Keratinocyte (primary cell): ENCODE measurements at regions not wholly inside any gene's neighbourhood (a gene's known extent, or its start where the extent isn't known, plus 50 kb on each side); places are given as distances from the start of the nearest gene placed in this dataset.
A peak's percentile ranks its signal among the peaks of the same experiment; 100 is the strongest.

Experiments
- DNase-seq: peaks from one replicate; pipeline ENCODE4 v3.0.0-alpha.2; 2011; ENCODE audit warnings: low read depth, missing footprints, low spot score
- FAIRE-seq: peaks from 2 replicates; lab custom pipeline; 2011; peaks lifted over from hg19 to GRCh38; lab: Jason Lieb, UNC
- H2AFZ ChIP-seq: 2 replicates; pipeline ENCODE4 v1.6.0; 2012; ENCODE audit warnings: low read length, control low read depth, inconsistent platforms; ENCODE audit not compliant: control insufficient read depth
- H3K27ac ChIP-seq: 2 replicates; pipeline ENCODE4 v1.5.1; 2011; ENCODE audit warnings: low read length; ENCODE audit not compliant: control insufficient read depth, insufficient read depth
- H3K27me3 ChIP-seq: 3 replicates; pipeline ENCODE4 v1.6.0; 2011; ENCODE audit warnings: low read length; ENCODE audit not compliant: control insufficient read depth, insufficient read depth; ENCODE audit errors: extremely low read depth
- H3K36me3 ChIP-seq, 2 experiments: 2 replicates in 1 of 2; 3 replicates in 1 of 2; pipeline ENCODE4 v1.5.1; 2011; ENCODE audit warnings: low read length in 2 of 2, mild to moderate bottlenecking in 1 of 2; ENCODE audit not compliant: control insufficient read depth in 2 of 2, insufficient read depth in 2 of 2; ENCODE audit errors: extremely low read depth in 1 of 2
- H3K4me1 ChIP-seq: 3 replicates; pipeline ENCODE4 v1.5.1; 2011; ENCODE audit warnings: low read length; ENCODE audit not compliant: control insufficient read depth, insufficient read depth; ENCODE audit errors: extremely low read depth
- H3K4me2 ChIP-seq: 3 replicates; pipeline ENCODE4 v1.6.0; 2011; ENCODE audit warnings: low read depth, low read length; ENCODE audit not compliant: control insufficient read depth, insufficient read depth; ENCODE audit errors: extremely low read depth
- H3K4me3 ChIP-seq, 3 experiments: fragments of 200-600 bp in 1 of 3; sonication (generic) in 1 of 3; 2 replicates in 2 of 3; 3 replicates in 1 of 3; pipeline ENCODE4 v1.5.1; 2011 to 2016; ENCODE audit warnings: low read length in 3 of 3, mild to moderate bottlenecking in 3 of 3, control low read depth in 2 of 3, inconsistent platforms in 1 of 3, low read depth in 1 of 3, mixed read lengths in 1 of 3, mixed run types in 1 of 3, moderate library complexity in 1 of 3; ENCODE audit not compliant: control insufficient read depth in 2 of 3, insufficient read depth in 2 of 3; ENCODE audit errors: extremely low read depth in 1 of 3
- H3K79me2 ChIP-seq: 2 replicates; pipeline ENCODE4 v1.6.0; 2012; ENCODE audit warnings: low read length; ENCODE audit not compliant: control insufficient read depth, insufficient read depth
- H3K9ac ChIP-seq: 3 replicates; pipeline ENCODE4 v1.6.0; 2011; ENCODE audit warnings: low read length; ENCODE audit not compliant: control insufficient read depth, insufficient read depth; ENCODE audit errors: extremely low read depth
- H3K9me1 ChIP-seq: 3 replicates; pipeline ENCODE4 v1.6.0; 2011; ENCODE audit warnings: low read length; ENCODE audit not compliant: control insufficient read depth, insufficient read depth; ENCODE audit errors: extremely low read depth
- H3K9me3 ChIP-seq: 2 replicates; pipeline ENCODE4 v1.5.1; 2012; ENCODE audit warnings: low read depth, low read length; ENCODE audit not compliant: control insufficient read depth
- H4K20me1 ChIP-seq: 3 replicates; pipeline ENCODE4 v1.6.0; 2011; ENCODE audit warnings: low read length; ENCODE audit not compliant: control insufficient read depth, insufficient read depth; ENCODE audit errors: extremely low read depth
- EZH2 ChIP-seq: IDR thresholded peaks from one replicate; pipeline ENCODE4 v1.6.1; 2012; ENCODE audit warnings: inconsistent platforms, mild to moderate bottlenecking, low read length, moderate library complexity
- dilution Hi-C: fragments of 300-500 bp; cut with MboI; formaldehyde crosslinking; loops from one replicate; pipeline ENCODE4 v1.7.0; 2020; ENCODE audit warnings: low sequenced_read_pairs; ENCODE audit not compliant: extremely low pct_ligation_motif_present
- TF ChIP-seq, protein P1 (sequence below), 3 experiments: IDR thresholded peaks in 1 of 3; conservative IDR thresholded peaks in 1 of 3; optimal IDR thresholded peaks in 1 of 3; 2 replicates in 2 of 3; 3 replicates in 1 of 3; pipeline versions ENCODE3 to v1.5.1; 2011; ENCODE audit warnings: low read length in 3 of 3, mild to moderate bottlenecking in 3 of 3, moderate library complexity in 2 of 3, control low read depth in 1 of 3, inconsistent platforms in 1 of 3; ENCODE audit not compliant: insufficient read depth in 2 of 3; ENCODE audit errors: extremely low read depth in 1 of 3

DNA sequence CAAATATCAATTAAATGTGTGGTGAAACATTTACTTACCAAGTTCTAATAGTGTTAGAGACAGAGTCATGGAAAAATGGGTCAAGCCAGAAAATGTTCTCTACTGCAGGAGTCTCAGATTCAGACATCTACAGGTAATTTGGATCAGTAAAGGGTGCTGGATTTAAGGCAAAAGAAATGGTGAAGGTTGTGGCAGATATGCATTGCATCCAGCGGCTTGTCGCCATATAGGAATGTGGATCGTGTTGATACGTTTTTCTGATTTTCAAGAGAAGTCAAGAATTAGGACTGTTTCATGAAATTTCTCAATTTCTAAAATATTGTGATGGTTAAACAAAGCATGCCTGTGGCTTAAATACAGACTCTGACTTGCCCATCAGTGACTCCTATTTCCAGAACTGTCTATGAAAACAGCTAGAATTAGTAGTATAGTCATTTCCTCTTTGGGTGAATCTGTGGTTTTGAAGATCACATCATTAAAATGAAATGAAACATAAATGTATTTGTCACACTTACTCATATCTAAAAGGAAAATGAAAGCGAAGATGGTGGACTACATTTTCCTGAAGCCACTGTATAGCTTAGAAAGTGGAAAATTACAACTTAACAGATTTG lies 110.1 kb upstream of the VEGFC start:
- H2AFZ ChIP-seq: peak overlapping the region; percentile 21
- DNase-seq (peak; percentile 60), FAIRE-seq (peak; percentile 86)
- H3K9me3 ChIP-seq: no peaks in the 10 kb centered on the region
- H3K27me3 ChIP-seq: no peaks in the 10 kb centered on the region
- H3K4me2 ChIP-seq: peak overlapping the region; percentile 70
- peaks cover 26% of the 10 kb centered on the region for H3K4me1 ChIP-seq
- H3K79me2 ChIP-seq: no peaks in the 10 kb centered on the region
- H3K9me1 ChIP-seq: no peaks in the 10 kb centered on the region
- H3K4me3 ChIP-seq: peak overlapping the region in 2 of 3 experiments; percentile 13 to 26
- H3K9ac ChIP-seq: no peak overlapping the region
- TF ChIP-seq, protein P1, sequence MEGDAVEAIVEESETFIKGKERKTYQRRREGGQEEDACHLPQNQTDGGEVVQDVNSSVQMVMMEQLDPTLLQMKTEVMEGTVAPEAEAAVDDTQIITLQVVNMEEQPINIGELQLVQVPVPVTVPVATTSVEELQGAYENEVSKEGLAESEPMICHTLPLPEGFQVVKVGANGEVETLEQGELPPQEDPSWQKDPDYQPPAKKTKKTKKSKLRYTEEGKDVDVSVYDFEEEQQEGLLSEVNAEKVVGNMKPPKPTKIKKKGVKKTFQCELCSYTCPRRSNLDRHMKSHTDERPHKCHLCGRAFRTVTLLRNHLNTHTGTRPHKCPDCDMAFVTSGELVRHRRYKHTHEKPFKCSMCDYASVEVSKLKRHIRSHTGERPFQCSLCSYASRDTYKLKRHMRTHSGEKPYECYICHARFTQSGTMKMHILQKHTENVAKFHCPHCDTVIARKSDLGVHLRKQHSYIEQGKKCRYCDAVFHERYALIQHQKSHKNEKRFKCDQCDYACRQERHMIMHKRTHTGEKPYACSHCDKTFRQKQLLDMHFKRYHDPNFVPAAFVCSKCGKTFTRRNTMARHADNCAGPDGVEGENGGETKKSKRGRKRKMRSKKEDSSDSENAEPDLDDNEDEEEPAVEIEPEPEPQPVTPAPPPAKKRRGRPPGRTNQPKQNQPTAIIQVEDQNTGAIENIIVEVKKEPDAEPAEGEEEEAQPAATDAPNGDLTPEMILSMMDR (optimal IDR thresholded peaks at IDR 0.05 in 1 of 3, IDR thresholded peaks at IDR 0.05 in 1 of 3, conservative IDR thresholded peaks at IDR 0.05 in 1 of 3; ENCODE audit: extremely low read depth in 1 of 3, insufficient read depth in 2 of 3, low read length in 3 of 3): no peak
- TF ChIP-seq EZH2: no peak
- dilution Hi-C loops: no loop called here
- H3K36me3 ChIP-seq: peaks cover 0 to 3% of the 10 kb centered on the region in 2 experiments
- no peaks in the 10 kb centered on the region for H4K20me1 ChIP-seq
- H3K27ac ChIP-seq: peak overlapping the region; percentile 77

- FAIRE-seq (peak; percentile 53), DNase-seq (no peak)
- H3K36me3 ChIP-seq: peaks cover 0 to 3% of the 10 kb centered on the region in 2 experiments
- H3K4me3 ChIP-seq: no peak overlapping the region
- H4K20me1 ChIP-seq: no peaks in the 10 kb centered on the region
- H3K4me2 ChIP-seq: no peak overlapping the region
- H3K79me2 ChIP-seq: no peaks in the 10 kb centered on the region
- H3K27ac ChIP-seq: no peak overlapping the region
- H3K9ac ChIP-seq: no peak overlapping the region
- H2AFZ ChIP-seq: no peak overlapping the region
- TF ChIP-seq EZH2: no peak
- TF ChIP-seq, protein P1 (optimal IDR thresholded peaks at IDR 0.05 in 1 of 3, IDR thresholded peaks at IDR 0.05 in 1 of 3, conservative IDR thresholded peaks at IDR 0.05 in 1 of 3; ENCODE audit: extremely low read depth in 1 of 3, insufficient read depth in 2 of 3, low read length in 3 of 3): no peak
- H3K4me1 ChIP-seq: peaks cover 25% of the 10 kb centered on the region
- dilution Hi-C loops: no loop called here
- no peaks in the 10 kb centered on the region for H3K9me3 ChIP-seq
- no peaks in the 10 kb centered on the region for H3K27me3 ChIP-seq
- H3K9me1 ChIP-seq: no peaks in the 10 kb centered on the region
Measured at GRCh38 chr4:176906709-176907108, 114.0 kb upstream of the VEGFC start.
